GM23338 (cell line): ENCODE measurements at regions not wholly inside any gene's neighbourhood (a gene's known extent, or its start where the extent isn't known, plus 50 kb on each side); places are given as distances from the start of the nearest gene placed in this dataset.

Source experiments
- ATAC-seq: fragments of 200-7000 bp; cut with Tn5 transposase; 3 replicates; pipeline ENCODE4 v1.9.1; 2020
- DNase-seq: peaks from one replicate; pipeline ENCODE4 v3.0.0-alpha.2; 2015; ENCODE audit warnings: low spot score
- H2AFZ ChIP-seq: fragments of 200-600 bp; sonication (generic); 2 replicates; pipeline ENCODE4 v1.8.0; 2016; ENCODE audit warnings: antibody characterized with exemption, mild to moderate bottlenecking, moderate library complexity
- H3F3A ChIP-seq: fragments of 200-600 bp; sonication (generic); replicated peaks from 2 replicates; pipeline ENCODE4 v1.8.0; 2017; ENCODE audit warnings: antibody characterized with exemption, mixed run types, low read depth
- H3K27ac ChIP-seq: fragments of 200-600 bp; sonication (generic); 2 replicates; pipeline ENCODE4 v1.6.1; 2016; ENCODE audit warnings: low read depth
- H3K27me3 ChIP-seq: fragments of 200-600 bp; sonication (generic); 2 replicates; pipeline ENCODE4 v1.8.0; 2016; ENCODE audit warnings: mild to moderate bottlenecking, mixed run types, moderate library complexity; ENCODE audit not compliant: insufficient read depth
- H3K36me3 ChIP-seq: fragments of 200-600 bp; sonication (generic); 2 replicates; pipeline ENCODE4 v1.8.0; 2016; ENCODE audit warnings: mild to moderate bottlenecking; ENCODE audit not compliant: insufficient read depth
- H3K4me1 ChIP-seq: fragments of 200-600 bp; sonication (generic); 2 replicates; pipeline ENCODE4 v1.8.0; 2016; ENCODE audit warnings: mild to moderate bottlenecking, moderate library complexity; ENCODE audit not compliant: insufficient read depth
- H3K4me2 ChIP-seq: fragments of 200-600 bp; sonication (generic); 2 replicates; pipeline ENCODE4 v1.7.1; 2017; ENCODE audit warnings: mixed run types
- H3K4me3 ChIP-seq: fragments of 200-600 bp; sonication (generic); 2 replicates; pipeline ENCODE4 v1.6.1; 2016; ENCODE audit warnings: mixed run types
- H3K79me2 ChIP-seq: fragments of 200-600 bp; sonication (generic); replicated peaks from 2 replicates; pipeline ENCODE4 v1.8.0; 2017; ENCODE audit warnings: mild to moderate bottlenecking; ENCODE audit not compliant: insufficient read depth
- H3K9me2 ChIP-seq: fragments of 200-600 bp; sonication (generic); 2 replicates; pipeline ENCODE4 v1.8.0; 2017; ENCODE audit not compliant: insufficient read depth
- H4K20me1 ChIP-seq: fragments of 200-600 bp; sonication (generic); replicated peaks from 2 replicates; pipeline ENCODE4 v1.8.0; 2017; ENCODE audit warnings: mild to moderate bottlenecking; ENCODE audit not compliant: insufficient read depth
- H3K27ac Mint-ChIP-seq: 2 replicates; pipeline ENCODE4 v1.8.0; 2020; ENCODE audit warnings: inconsistent platforms, mild to moderate bottlenecking, moderate library complexity, mixed read lengths
- H3K27me3 Mint-ChIP-seq: 3 replicates; pipeline ENCODE4 v1.8.0; 2022; ENCODE audit warnings: low read depth, mild to moderate bottlenecking, moderate library complexity, mixed read lengths, inconsistent platforms; ENCODE audit not compliant: insufficient read depth, poor library complexity
- H3K36me3 Mint-ChIP-seq: 3 replicates; pipeline ENCODE4 v1.8.0; 2021; ENCODE audit warnings: low read depth, mild to moderate bottlenecking, inconsistent platforms, moderate library complexity, mixed read lengths
- H3K4me1 Mint-ChIP-seq: 3 replicates; pipeline ENCODE4 v1.8.0; 2020; ENCODE audit warnings: mild to moderate bottlenecking, inconsistent platforms, mixed read lengths
- H3K4me3 Mint-ChIP-seq: 3 replicates; pipeline ENCODE4 v1.8.0; 2021; ENCODE audit warnings: moderate library complexity, mild to moderate bottlenecking, inconsistent platforms, mixed read lengths
- H3K9me3 Mint-ChIP-seq: 3 replicates; pipeline ENCODE4 v1.8.0; 2020; ENCODE audit warnings: moderate library complexity, mild to moderate bottlenecking, inconsistent platforms, mixed read lengths
- CREB1 ChIP-seq: fragments of 250-450 bp; sonication (Bioruptor Pico); IDR thresholded peaks from 2 replicates; pipeline ENCODE4 v1.5.0; 2020; ENCODE audit warnings: low read depth, mild to moderate bottlenecking, moderate library complexity
- EZH2 ChIP-seq: fragments of 200-600 bp; sonication (generic); IDR thresholded peaks from one replicate; pipeline ENCODE4 v1.8.0; 2017; ENCODE audit warnings: antibody characterized with exemption, mild to moderate bottlenecking, low read depth; ENCODE audit not compliant: unreplicated experiment
- EZH2phosphoT487 ChIP-seq: fragments of 200-600 bp; sonication (generic); IDR thresholded peaks from one replicate; pipeline ENCODE4 v1.8.1; 2018; ENCODE audit warnings: antibody characterized with exemption; ENCODE audit not compliant: unreplicated experiment
- JUNB ChIP-seq: IDR thresholded peaks from one replicate; pipeline ENCODE4 v1.6.1; 2016; ENCODE audit warnings: antibody characterized with exemption; ENCODE audit not compliant: unreplicated experiment
- NANOG ChIP-seq: IDR thresholded peaks from 2 replicates; pipeline ENCODE4 v1.6.1; 2016; ENCODE audit warnings: antibody characterized with exemption, borderline replicate concordance
- POLR2AphosphoS5 ChIP-seq: IDR thresholded peaks from 2 replicates; pipeline ENCODE4 v1.6.1; 2016; ENCODE audit warnings: antibody characterized with exemption, low read depth
- STAT1 ChIP-seq: IDR thresholded peaks from one replicate; pipeline ENCODE4 v1.6.1; 2016; ENCODE audit warnings: antibody characterized with exemption; ENCODE audit not compliant: unreplicated experiment
- ZNF114 ChIP-seq: fragments of 250-450 bp; sonication (Bioruptor Pico); IDR thresholded peaks from 2 replicates; pipeline ENCODE4 v1.5.0; 2020; ENCODE audit warnings: mild to moderate bottlenecking, moderate library complexity
- ZNF331 ChIP-seq: fragments of 250-450 bp; sonication (Bioruptor Pico); IDR thresholded peaks from 2 replicates; pipeline ENCODE4 v1.5.0; 2020; ENCODE audit warnings: low read depth, mild to moderate bottlenecking, moderate library complexity
- TF ChIP-seq, protein P1 (sequence below), 2 experiments: fragments of 200-600 bp in 1 of 2; sonication (generic) in 1 of 2; conservative IDR thresholded peaks; 2 replicates each; pipeline versions ENCODE4 v1.5.1 to v1.6.1; 2016 to 2017; ENCODE audit warnings: antibody characterized with exemption in 2 of 2, low read depth in 2 of 2, mild to moderate bottlenecking in 2 of 2, moderate library complexity in 1 of 2
- TF ChIP-seq, protein P2 (sequence below): IDR thresholded peaks from one replicate; pipeline ENCODE4 v1.6.1; 2018; ENCODE audit warnings: antibody characterized with exemption; ENCODE audit not compliant: unreplicated experiment
- TF ChIP-seq, protein P3 (sequence below): IDR thresholded peaks from 2 replicates; pipeline ENCODE4 v1.6.1; 2016; ENCODE audit warnings: antibody characterized with exemption
- TF ChIP-seq, protein P4 (sequence below): fragments of 250-450 bp; sonication (Bioruptor Pico); IDR thresholded peaks from 2 replicates; pipeline ENCODE4 v1.5.0; 2020; ENCODE audit warnings: mild to moderate bottlenecking, moderate library complexity

DNA sequence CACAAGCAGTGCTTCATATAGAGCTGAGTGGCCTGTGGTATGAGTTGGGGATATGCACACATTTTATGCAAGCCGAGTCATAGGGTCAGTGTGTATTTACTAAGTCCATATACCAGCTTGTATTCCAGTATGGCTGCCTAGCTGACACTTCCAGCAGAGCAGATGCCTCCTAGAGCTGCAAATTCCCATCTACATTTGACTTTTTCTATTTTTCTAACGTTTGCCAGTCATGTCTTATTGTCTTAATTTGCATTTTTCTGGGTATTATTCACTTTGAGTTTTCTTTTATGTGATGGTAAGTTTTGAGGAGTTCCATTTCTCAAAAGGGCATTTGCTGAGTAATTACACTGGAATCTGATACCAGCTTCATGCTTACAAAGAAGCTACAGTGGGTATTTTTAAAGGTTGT is 334.5 kb upstream of the CDH2 start:
- Histone ChIP-seq H3K79me2 (no peaks in the 10 kb centered on the region), H3K4me3 (no peak overlapping the region), H3K27ac (no peak overlapping the region), H3K36me3 (no peaks in the 10 kb centered on the region), H4K20me1 (no peaks in the 10 kb centered on the region), H3K4me2 (no peak overlapping the region), H3K27me3 (no peaks in the 10 kb centered on the region), H3F3A (no peaks in the 10 kb centered on the region), H3K9me2 (no peaks in the 10 kb centered on the region), H2AFZ (no peak overlapping the region), H3K4me1 (no peaks in the 10 kb centered on the region)
- no peak for ATAC-seq
- TF ChIP-seq EZH2phosphoT487 (no peak), JUNB (no peak), NANOG (no peak), ZNF331 (CRISPR knock-in tag) (no peak), POLR2AphosphoS5 (no peak), ZNF114 (CRISPR knock-in tag) (no peak), CREB1 (no peak), EZH2 (no peak), STAT1 (no peak)
- TF ChIP-seq, protein P1, sequence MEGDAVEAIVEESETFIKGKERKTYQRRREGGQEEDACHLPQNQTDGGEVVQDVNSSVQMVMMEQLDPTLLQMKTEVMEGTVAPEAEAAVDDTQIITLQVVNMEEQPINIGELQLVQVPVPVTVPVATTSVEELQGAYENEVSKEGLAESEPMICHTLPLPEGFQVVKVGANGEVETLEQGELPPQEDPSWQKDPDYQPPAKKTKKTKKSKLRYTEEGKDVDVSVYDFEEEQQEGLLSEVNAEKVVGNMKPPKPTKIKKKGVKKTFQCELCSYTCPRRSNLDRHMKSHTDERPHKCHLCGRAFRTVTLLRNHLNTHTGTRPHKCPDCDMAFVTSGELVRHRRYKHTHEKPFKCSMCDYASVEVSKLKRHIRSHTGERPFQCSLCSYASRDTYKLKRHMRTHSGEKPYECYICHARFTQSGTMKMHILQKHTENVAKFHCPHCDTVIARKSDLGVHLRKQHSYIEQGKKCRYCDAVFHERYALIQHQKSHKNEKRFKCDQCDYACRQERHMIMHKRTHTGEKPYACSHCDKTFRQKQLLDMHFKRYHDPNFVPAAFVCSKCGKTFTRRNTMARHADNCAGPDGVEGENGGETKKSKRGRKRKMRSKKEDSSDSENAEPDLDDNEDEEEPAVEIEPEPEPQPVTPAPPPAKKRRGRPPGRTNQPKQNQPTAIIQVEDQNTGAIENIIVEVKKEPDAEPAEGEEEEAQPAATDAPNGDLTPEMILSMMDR (conservative IDR thresholded peaks at IDR 0.05; ENCODE audit: low read depth in 2 of 2): no peak
- TF ChIP-seq, protein P2, sequence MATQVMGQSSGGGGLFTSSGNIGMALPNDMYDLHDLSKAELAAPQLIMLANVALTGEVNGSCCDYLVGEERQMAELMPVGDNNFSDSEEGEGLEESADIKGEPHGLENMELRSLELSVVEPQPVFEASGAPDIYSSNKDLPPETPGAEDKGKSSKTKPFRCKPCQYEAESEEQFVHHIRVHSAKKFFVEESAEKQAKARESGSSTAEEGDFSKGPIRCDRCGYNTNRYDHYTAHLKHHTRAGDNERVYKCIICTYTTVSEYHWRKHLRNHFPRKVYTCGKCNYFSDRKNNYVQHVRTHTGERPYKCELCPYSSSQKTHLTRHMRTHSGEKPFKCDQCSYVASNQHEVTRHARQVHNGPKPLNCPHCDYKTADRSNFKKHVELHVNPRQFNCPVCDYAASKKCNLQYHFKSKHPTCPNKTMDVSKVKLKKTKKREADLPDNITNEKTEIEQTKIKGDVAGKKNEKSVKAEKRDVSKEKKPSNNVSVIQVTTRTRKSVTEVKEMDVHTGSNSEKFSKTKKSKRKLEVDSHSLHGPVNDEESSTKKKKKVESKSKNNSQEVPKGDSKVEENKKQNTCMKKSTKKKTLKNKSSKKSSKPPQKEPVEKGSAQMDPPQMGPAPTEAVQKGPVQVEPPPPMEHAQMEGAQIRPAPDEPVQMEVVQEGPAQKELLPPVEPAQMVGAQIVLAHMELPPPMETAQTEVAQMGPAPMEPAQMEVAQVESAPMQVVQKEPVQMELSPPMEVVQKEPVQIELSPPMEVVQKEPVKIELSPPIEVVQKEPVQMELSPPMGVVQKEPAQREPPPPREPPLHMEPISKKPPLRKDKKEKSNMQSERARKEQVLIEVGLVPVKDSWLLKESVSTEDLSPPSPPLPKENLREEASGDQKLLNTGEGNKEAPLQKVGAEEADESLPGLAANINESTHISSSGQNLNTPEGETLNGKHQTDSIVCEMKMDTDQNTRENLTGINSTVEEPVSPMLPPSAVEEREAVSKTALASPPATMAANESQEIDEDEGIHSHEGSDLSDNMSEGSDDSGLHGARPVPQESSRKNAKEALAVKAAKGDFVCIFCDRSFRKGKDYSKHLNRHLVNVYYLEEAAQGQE: no peak
- TF ChIP-seq, protein P3, sequence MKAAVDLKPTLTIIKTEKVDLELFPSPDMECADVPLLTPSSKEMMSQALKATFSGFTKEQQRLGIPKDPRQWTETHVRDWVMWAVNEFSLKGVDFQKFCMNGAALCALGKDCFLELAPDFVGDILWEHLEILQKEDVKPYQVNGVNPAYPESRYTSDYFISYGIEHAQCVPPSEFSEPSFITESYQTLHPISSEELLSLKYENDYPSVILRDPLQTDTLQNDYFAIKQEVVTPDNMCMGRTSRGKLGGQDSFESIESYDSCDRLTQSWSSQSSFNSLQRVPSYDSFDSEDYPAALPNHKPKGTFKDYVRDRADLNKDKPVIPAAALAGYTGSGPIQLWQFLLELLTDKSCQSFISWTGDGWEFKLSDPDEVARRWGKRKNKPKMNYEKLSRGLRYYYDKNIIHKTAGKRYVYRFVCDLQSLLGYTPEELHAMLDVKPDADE: no peak
- TF ChIP-seq, protein P4, sequence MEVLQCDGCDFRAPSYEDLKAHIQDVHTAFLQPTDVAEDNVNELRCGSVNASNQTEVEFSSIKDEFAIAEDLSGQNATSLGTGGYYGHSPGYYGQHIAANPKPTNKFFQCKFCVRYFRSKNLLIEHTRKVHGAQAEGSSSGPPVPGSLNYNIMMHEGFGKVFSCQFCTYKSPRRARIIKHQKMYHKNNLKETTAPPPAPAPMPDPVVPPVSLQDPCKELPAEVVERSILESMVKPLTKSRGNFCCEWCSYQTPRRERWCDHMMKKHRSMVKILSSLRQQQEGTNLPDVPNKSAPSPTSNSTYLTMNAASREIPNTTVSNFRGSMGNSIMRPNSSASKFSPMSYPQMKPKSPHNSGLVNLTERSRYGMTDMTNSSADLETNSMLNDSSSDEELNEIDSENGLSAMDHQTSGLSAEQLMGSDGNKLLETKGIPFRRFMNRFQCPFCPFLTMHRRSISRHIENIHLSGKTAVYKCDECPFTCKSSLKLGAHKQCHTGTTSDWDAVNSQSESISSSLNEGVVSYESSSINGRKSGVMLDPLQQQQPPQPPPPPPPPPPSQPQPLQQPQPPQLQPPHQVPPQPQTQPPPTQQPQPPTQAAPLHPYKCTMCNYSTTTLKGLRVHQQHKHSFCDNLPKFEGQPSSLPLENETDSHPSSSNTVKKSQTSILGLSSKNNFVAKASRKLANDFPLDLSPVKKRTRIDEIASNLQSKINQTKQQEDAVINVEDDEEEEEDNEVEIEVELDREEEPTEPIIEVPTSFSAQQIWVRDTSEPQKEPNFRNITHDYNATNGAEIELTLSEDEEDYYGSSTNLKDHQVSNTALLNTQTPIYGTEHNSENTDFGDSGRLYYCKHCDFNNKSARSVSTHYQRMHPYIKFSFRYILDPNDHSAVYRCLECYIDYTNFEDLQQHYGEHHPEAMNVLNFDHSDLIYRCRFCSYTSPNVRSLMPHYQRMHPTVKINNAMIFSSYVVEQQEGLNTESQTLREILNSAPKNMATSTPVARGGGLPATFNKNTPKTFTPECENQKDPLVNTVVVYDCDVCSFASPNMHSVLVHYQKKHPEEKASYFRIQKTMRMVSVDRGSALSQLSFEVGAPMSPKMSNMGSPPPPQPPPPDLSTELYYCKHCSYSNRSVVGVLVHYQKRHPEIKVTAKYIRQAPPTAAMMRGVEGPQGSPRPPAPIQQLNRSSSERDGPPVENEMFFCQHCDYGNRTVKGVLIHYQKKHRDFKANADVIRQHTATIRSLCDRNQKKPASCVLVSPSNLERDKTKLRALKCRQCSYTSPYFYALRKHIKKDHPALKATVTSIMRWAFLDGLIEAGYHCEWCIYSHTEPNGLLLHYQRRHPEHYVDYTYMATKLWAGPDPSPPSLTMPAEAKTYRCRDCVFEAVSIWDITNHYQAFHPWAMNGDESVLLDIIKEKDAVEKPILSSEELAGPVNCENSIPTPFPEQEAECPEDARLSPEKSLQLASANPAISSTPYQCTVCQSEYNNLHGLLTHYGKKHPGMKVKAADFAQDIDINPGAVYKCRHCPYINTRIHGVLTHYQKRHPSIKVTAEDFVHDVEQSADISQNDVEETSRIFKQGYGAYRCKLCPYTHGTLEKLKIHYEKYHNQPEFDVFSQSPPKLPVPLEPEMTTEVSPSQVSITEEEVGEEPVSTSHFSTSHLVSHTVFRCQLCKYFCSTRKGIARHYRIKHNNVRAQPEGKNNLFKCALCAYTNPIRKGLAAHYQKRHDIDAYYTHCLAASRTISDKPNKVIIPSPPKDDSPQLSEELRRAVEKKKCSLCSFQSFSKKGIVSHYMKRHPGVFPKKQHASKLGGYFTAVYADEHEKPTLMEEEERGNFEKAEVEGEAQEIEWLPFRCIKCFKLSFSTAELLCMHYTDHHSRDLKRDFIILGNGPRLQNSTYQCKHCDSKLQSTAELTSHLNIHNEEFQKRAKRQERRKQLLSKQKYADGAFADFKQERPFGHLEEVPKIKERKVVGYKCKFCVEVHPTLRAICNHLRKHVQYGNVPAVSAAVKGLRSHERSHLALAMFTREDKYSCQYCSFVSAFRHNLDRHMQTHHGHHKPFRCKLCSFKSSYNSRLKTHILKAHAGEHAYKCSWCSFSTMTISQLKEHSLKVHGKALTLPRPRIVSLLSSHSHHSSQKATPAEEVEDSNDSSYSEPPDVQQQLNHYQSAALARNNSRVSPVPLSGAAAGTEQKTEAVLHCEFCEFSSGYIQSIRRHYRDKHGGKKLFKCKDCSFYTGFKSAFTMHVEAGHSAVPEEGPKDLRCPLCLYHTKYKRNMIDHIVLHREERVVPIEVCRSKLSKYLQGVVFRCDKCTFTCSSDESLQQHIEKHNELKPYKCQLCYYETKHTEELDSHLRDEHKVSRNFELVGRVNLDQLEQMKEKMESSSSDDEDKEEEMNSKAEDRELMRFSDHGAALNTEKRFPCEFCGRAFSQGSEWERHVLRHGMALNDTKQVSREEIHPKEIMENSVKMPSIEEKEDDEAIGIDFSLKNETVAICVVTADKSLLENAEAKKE: no peak
- DNase-seq: no peak
- Mint-ChIP-seq H3K27ac (no peak overlapping the region), H3K9me3 (no peaks in the 10 kb centered on the region), H3K36me3 (no peaks in the 10 kb centered on the region), H3K4me1 (no peaks in the 10 kb centered on the region; the same call in 2 of the 3 replicates), H3K4me3 (no peak overlapping the region), H3K27me3 (no peaks in the 10 kb centered on the region)
